Endothelial cell of umbilical vein (primary cell): ENCODE measurements at regions not wholly inside any gene's neighbourhood (a gene's known extent, or its start where the extent isn't known, plus 50 kb on each side); places are given as distances from the start of the nearest gene placed in this dataset.

Experiments
- BruUV-seq: library from RNA; stranded (reverse); fragments of 400-500 nt; replicated peaks from 2 replicates; lab custom pipeline; 2021; lab: Mats Ljungman, UMichigan
- CTCF ChIA-PET: fragments of 300-600, 350-600 bp; sonication (Branson Sonifier 250); formaldehyde crosslinking; loops from one replicate; lab custom pipeline; 2021; ENCODE audit warnings: antibody characterized with exemption, inconsistent platforms; lab: Charles Lee
- POLR2A ChIA-PET: fragments of 300-600, 350-600 bp; sonication (Branson Sonifier 250); formaldehyde crosslinking; loops from one replicate; lab custom pipeline; 2021; ENCODE audit warnings: antibody characterized with exemption, inconsistent platforms; lab: Charles Lee
- DNase-seq: peaks from one replicate; pipeline ENCODE4 v3.0.0-alpha.2; 2011; ENCODE audit warnings: low read depth, low spot score
- FAIRE-seq: peaks from 2 replicates; lab custom pipeline; 2011; peaks lifted over from hg19 to GRCh38; lab: Jason Lieb, UNC
- H2AFZ ChIP-seq: 2 replicates; pipeline ENCODE4 v1.6.0; 2012; ENCODE audit warnings: low read depth, low read length, control low read depth, inconsistent platforms
- H3K27ac ChIP-seq: 2 replicates; pipeline ENCODE4 v1.5.1; 2011; ENCODE audit warnings: low read depth, mild to moderate bottlenecking, control low read depth, low read length, moderate library complexity; ENCODE audit not compliant: insufficient read depth
- H3K27me3 ChIP-seq, 2 experiments: 2 replicates each; pipeline versions ENCODE4 v1.6.0 to v1.6.1; 2011; ENCODE audit warnings: low read length in 2 of 2, mixed read lengths in 1 of 2; ENCODE audit not compliant: control insufficient read depth in 2 of 2, insufficient read depth in 2 of 2
- H3K36me3 ChIP-seq, 2 experiments: 2 replicates in 1 of 2; 3 replicates in 1 of 2; pipeline ENCODE4 v1.5.1; 2011; ENCODE audit warnings: low read length in 2 of 2, mild to moderate bottlenecking in 1 of 2, moderate library complexity in 1 of 2; ENCODE audit not compliant: control insufficient read depth in 2 of 2, insufficient read depth in 2 of 2; ENCODE audit errors: extremely low read depth in 1 of 2
- H3K4me1 ChIP-seq: 3 replicates; pipeline ENCODE4 v1.5.1; 2011; ENCODE audit warnings: mild to moderate bottlenecking, low read length; ENCODE audit not compliant: control insufficient read depth, insufficient read depth; ENCODE audit errors: extremely low read depth
- H3K4me2 ChIP-seq: 2 replicates; pipeline ENCODE4 v1.6.1; 2011; ENCODE audit warnings: low read length, control low read depth, mixed read lengths; ENCODE audit not compliant: insufficient read depth
- H3K4me3 ChIP-seq, 3 experiments: fragments of 200-600 bp in 1 of 3; sonication (generic), shearing (Covaris generic) in 1 of 3; replicated peaks in 1 of 3; 2 replicates each; pipeline ENCODE4 v1.5.1; 2011 to 2016; ENCODE audit warnings: control low read depth in 3 of 3, low read length in 3 of 3, mild to moderate bottlenecking in 2 of 3, inconsistent platforms in 1 of 3, low read depth in 1 of 3, moderate library complexity in 1 of 3; ENCODE audit not compliant: insufficient read depth in 1 of 3
- H3K79me2 ChIP-seq: 2 replicates; pipeline ENCODE4 v1.6.0; 2012; ENCODE audit warnings: low read length, inconsistent platforms; ENCODE audit not compliant: control insufficient read depth, insufficient read depth
- H3K9ac ChIP-seq: replicated peaks from 2 replicates; pipeline ENCODE3; 2011; ENCODE audit warnings: low read length, control low read depth; ENCODE audit not compliant: insufficient read depth; ENCODE audit errors: extremely low read depth
- H3K9me1 ChIP-seq: replicated peaks from 3 replicates; pipeline ENCODE4 v1.6.0; 2011; ENCODE audit warnings: mild to moderate bottlenecking, low read length; ENCODE audit not compliant: control insufficient read depth, insufficient read depth; ENCODE audit errors: extremely low read depth
- H3K9me3 ChIP-seq: replicated peaks from 2 replicates; pipeline ENCODE4 v1.5.1; 2012; ENCODE audit warnings: low read length, inconsistent platforms; ENCODE audit not compliant: control insufficient read depth, insufficient read depth
- H4K20me1 ChIP-seq: replicated peaks from 2 replicates; pipeline ENCODE3; 2011; ENCODE audit warnings: mild to moderate bottlenecking, low read length; ENCODE audit not compliant: control insufficient read depth, insufficient read depth; ENCODE audit errors: extremely low read depth
- EZH2 ChIP-seq: IDR thresholded peaks from 2 replicates; pipeline ENCODE4 v1.6.1; 2012; ENCODE audit warnings: borderline replicate concordance, low read depth, mild to moderate bottlenecking, moderate library complexity, low read length, inconsistent platforms; ENCODE audit not compliant: severe bottlenecking
- FOS ChIP-seq: IDR thresholded peaks from 2 replicates; pipeline ENCODE4 v1.6.1; 2011; ENCODE audit warnings: mild to moderate bottlenecking, low read length, moderate library complexity, borderline replicate concordance; ENCODE audit not compliant: insufficient read depth
- GATA2 ChIP-seq: IDR thresholded peaks from 2 replicates; pipeline ENCODE4 v1.7.0; 2011; ENCODE audit warnings: low read depth, mild to moderate bottlenecking, moderate library complexity, mixed read lengths, low read length; ENCODE audit not compliant: insufficient read length, insufficient read depth
- JUN ChIP-seq: IDR thresholded peaks from 2 replicates; pipeline ENCODE4 v1.6.1; 2011; ENCODE audit warnings: borderline replicate concordance, low read depth; ENCODE audit not compliant: insufficient read length, insufficient read depth
- MAX ChIP-seq: IDR thresholded peaks from 2 replicates; pipeline ENCODE4 v1.6.1; 2011; ENCODE audit not compliant: insufficient read depth, insufficient read length
- MYC ChIP-seq: IDR thresholded peaks from one replicate; pipeline ENCODE4 v1.6.1; 2011; ENCODE audit warnings: mild to moderate bottlenecking, low read depth, low read length
- POLR2A ChIP-seq: IDR thresholded peaks from 2 replicates; pipeline ENCODE4 v1.6.1; 2012; ENCODE audit warnings: low read depth, mild to moderate bottlenecking, control low read depth, low read length
- POLR2AphosphoS5 ChIP-seq: IDR thresholded peaks from 2 replicates; pipeline ENCODE4 v1.6.1; 2012; ENCODE audit warnings: low read depth, mild to moderate bottlenecking, control low read depth, low read length, moderate library complexity; ENCODE audit not compliant: insufficient read depth
- dilution Hi-C: fragments of 300-500 bp; cut with MboI; formaldehyde crosslinking; loops from one replicate; pipeline ENCODE4 v1.15.0; 2019; ENCODE audit warnings: low sequenced_read_pairs; ENCODE audit not compliant: extremely low pct_ligation_motif_present
- intact Hi-C: fragments of 100-400 bp; cut with micrococcal nuclease; formaldehyde crosslinking; loops from one replicate; pipeline ENCODE4 v1.10.0; 2022
- TF ChIP-seq, protein P1 (sequence below), 2 donors: IDR thresholded peaks; 1 replicate in 1 of 2; 2 replicates in 1 of 2; pipeline ENCODE4 v1.5.1; 2011; ENCODE audit warnings: low read length in 2 of 2, mild to moderate bottlenecking in 2 of 2, moderate library complexity in 2 of 2, control low read depth in 1 of 2, inconsistent platforms in 1 of 2, low read depth in 1 of 2; ENCODE audit not compliant: insufficient read depth in 1 of 2; ENCODE audit errors: extremely low read depth in 1 of 2

GRCh38 chr3:148642214-148642613 lies 55.5 kb upstream of the AGTR1 start:
- no peak overlapping the region for H2AFZ ChIP-seq
- intact Hi-C loops = no loop called here
- CTCF ChIA-PET = interaction anchor here (1.8 kb wide), 1 partner anchor 10 kb away, joined by 4 read pairs; no protein-coding TSS in a partner anchor
- H3K27ac ChIP-seq = no peak overlapping the region
- H3K27me3 ChIP-seq = no peaks in the 10 kb centered on the region
- FAIRE-seq (no peak), DNase-seq (no peak)
- TF ChIP-seq GATA2 (no peak), MAX (no peak), FOS (no peak), POLR2AphosphoS5 (no peak), JUN (no peak)
- TF ChIP-seq, protein P1, sequence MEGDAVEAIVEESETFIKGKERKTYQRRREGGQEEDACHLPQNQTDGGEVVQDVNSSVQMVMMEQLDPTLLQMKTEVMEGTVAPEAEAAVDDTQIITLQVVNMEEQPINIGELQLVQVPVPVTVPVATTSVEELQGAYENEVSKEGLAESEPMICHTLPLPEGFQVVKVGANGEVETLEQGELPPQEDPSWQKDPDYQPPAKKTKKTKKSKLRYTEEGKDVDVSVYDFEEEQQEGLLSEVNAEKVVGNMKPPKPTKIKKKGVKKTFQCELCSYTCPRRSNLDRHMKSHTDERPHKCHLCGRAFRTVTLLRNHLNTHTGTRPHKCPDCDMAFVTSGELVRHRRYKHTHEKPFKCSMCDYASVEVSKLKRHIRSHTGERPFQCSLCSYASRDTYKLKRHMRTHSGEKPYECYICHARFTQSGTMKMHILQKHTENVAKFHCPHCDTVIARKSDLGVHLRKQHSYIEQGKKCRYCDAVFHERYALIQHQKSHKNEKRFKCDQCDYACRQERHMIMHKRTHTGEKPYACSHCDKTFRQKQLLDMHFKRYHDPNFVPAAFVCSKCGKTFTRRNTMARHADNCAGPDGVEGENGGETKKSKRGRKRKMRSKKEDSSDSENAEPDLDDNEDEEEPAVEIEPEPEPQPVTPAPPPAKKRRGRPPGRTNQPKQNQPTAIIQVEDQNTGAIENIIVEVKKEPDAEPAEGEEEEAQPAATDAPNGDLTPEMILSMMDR (IDR thresholded peaks at IDR 0.05; ENCODE audit: extremely low read depth in 1 of 2, insufficient read depth in 1 of 2, low read depth in 1 of 2, low read length in 2 of 2) = no peak
- H4K20me1 ChIP-seq = no peaks in the 10 kb centered on the region
- dilution Hi-C loops = no loop called here
- H3K4me2 ChIP-seq = no peak overlapping the region
- no peak overlapping the region for H3K9ac ChIP-seq
- no peaks in the 10 kb centered on the region for H3K4me1 ChIP-seq
- POLR2A ChIA-PET = no interaction called here
- H3K79me2 ChIP-seq = no peaks in the 10 kb centered on the region
- H3K9me1 ChIP-seq = no peaks in the 10 kb centered on the region
- no peaks in the 10 kb centered on the region for H3K36me3 ChIP-seq
- no TSS peak for BruUV-seq
- no peak overlapping the region for H3K4me3 ChIP-seq
- H3K9me3 ChIP-seq = no peaks in the 10 kb centered on the region

GRCh38 chr3:148642616-148643015 lies 55.1 kb upstream of the AGTR1 start:
- no peak for TF ChIP-seq POLR2AphosphoS5
- TF ChIP-seq FOS = no peak
- no peak for TF ChIP-seq EZH2
- TF ChIP-seq MAX = no peak
- TF ChIP-seq GATA2 = no peak
- TF ChIP-seq JUN = no peak
- no peak for TF ChIP-seq MYC
- no peak for TF ChIP-seq POLR2A
- TF ChIP-seq, protein P1 (IDR thresholded peaks at IDR 0.05; ENCODE audit: extremely low read depth in 1 of 2, insufficient read depth in 1 of 2, low read depth in 1 of 2, low read length in 2 of 2) = no peak
- intact Hi-C loops (no loop called here), dilution Hi-C loops (no loop called here)
- DNase-seq = no peak
- Histone ChIP-seq H3K27ac (no peak overlapping the region), H2AFZ (no peak overlapping the region), H3K27me3 (no peaks in the 10 kb centered on the region), H3K36me3 (no peaks in the 10 kb centered on the region), H3K4me1 (no peaks in the 10 kb centered on the region), H4K20me1 (no peaks in the 10 kb centered on the region), H3K79me2 (no peaks in the 10 kb centered on the region), H3K9me1 (no peaks in the 10 kb centered on the region), H3K9ac (no peak overlapping the region), H3K4me3 (no peak overlapping the region), H3K4me2 (no peak overlapping the region), H3K9me3 (no peaks in the 10 kb centered on the region)
- no TSS peak for BruUV-seq
- no peak for FAIRE-seq
- ChIA-PET CTCF (interaction anchor here (0.9 to 1.8 kb wide), 2 partner anchors 10 to 11 kb away, joined by 3 to 4 read pairs; no protein-coding TSS in a partner anchor), POLR2A (no interaction called here)
